ENCODE measurements at regions not wholly inside any gene's neighbourhood (a gene's known extent, or its start where the extent isn't known, plus 50 kb on each side); places are given as distances from the start of the nearest gene placed in this dataset.

- Histone ChIP-seq H3K9me3 (ENCODE audit: low read length) (no peaks in the 10 kb centered on the region), H3K4me1 (ENCODE audit: insufficient read depth, low read length) (no peaks in the 10 kb centered on the region), H3K9ac (ENCODE audit: insufficient read depth, low read depth, low read length) (no peak overlapping the region), H4K20me1 (ENCODE audit: insufficient read depth, low read length) (no peaks in the 10 kb centered on the region), H3K4me2 (ENCODE audit: low read depth, low read length) (no peak overlapping the region), H2AFZ (ENCODE audit: low read length) (no peak overlapping the region), H3K4me3 (replicated peaks in 1 of 3; ENCODE audit: insufficient read depth in 1 of 3, low read depth in 2 of 3, low read length in 3 of 3) (no peak overlapping the region), H3K79me2 (ENCODE audit: insufficient read depth, low read length) (no peaks in the 10 kb centered on the region), H3K36me3 (replicated peaks in 1 of 2; ENCODE audit: control insufficient read depth in 1 of 2, insufficient read depth in 2 of 2, low read length in 2 of 2) (no peaks in the 10 kb centered on the region), H3K27me3 (ENCODE audit: control insufficient read depth in 1 of 2, insufficient read depth in 2 of 2, low read length in 2 of 2) (no peaks in the 10 kb centered on the region), H3K27ac (ENCODE audit: extremely low read length, insufficient read depth, low read length) (no peak overlapping the region)
- in situ Hi-C loops (cut with HindIII; ENCODE audit: extremely low pct_ligation_motif_present, low pct_unique_long_range_greater_than_20kb): no loop called here
- intact Hi-C loops (cut with micrococcal nuclease; ENCODE audit: unreplicated experiment): no loop called here
- CTCF ChIA-PET (ENCODE audit: low intra/inter-chr PET ratio, low total read pairs): no interaction called here
- BruUV-seq (replicated peaks): no TSS peak
- no peak for ATAC-seq
- no peak for FAIRE-seq
- POLR2A ChIA-PET: no interaction called here
- TF ChIP-seq ZNF552 (CRISPR knock-in tag; IDR thresholded peaks at IDR 0.05; ENCODE audit: borderline replicate concordance): no peak
- no peak for TF ChIP-seq POLR2G (IDR thresholded peaks at IDR 0.05; ENCODE audit: low read depth, low read length)
- no peak for TF ChIP-seq ZNF253 (CRISPR knock-in tag; IDR thresholded peaks at IDR 0.05; ENCODE audit: borderline replicate concordance)
- no peak for TF ChIP-seq THAP9 (CRISPR knock-in tag; IDR thresholded peaks at IDR 0.05; ENCODE audit: borderline replicate concordance)
- TF ChIP-seq TOE1 (CRISPR knock-in tag; IDR thresholded peaks at IDR 0.05): no peak
- no peak for TF ChIP-seq ZNF18 (CRISPR knock-in tag; IDR thresholded peaks at IDR 0.05; ENCODE audit: insufficient replicate concordance)
- no peak for TF ChIP-seq ZNF773 (CRISPR knock-in tag; IDR thresholded peaks at IDR 0.05; ENCODE audit: borderline replicate concordance)
- no peak for TF ChIP-seq ONECUT2 (CRISPR knock-in tag; IDR thresholded peaks at IDR 0.05)
- no peak for TF ChIP-seq CEBPG (CRISPR knock-in tag; IDR thresholded peaks at IDR 0.05)
- TF ChIP-seq ZNF281 (CRISPR knock-in tag; IDR thresholded peaks at IDR 0.05; ENCODE audit: borderline replicate concordance): no peak
- WGBS (ENCODE audit: low lambda C conversion rate): 18% methylated on average over 3 of the region's 3 CpGs
- DNase-seq (ENCODE audit: low spot score): no peak
Observed at GRCh38 chr1:177411381-177411780, 240.6 kb downstream of the BRINP2 start.

All from HepG2 (cell line).